IMR-90 (cell line): ENCODE measurements at regions not wholly inside any gene's neighbourhood (a gene's known extent, or its start where the extent isn't known, plus 50 kb on each side); places are given as distances from the start of the nearest gene placed in this dataset.

ENCODE experiments used
- ATAC-seq: fragments of 200-7000 bp; cut with Tn5 transposase; 2 replicates; pipeline ENCODE4 v1.9.1; 2020; ENCODE audit warnings: low read depth, mild to moderate bottlenecking, moderate library complexity
- BruUV-seq: library from RNA; stranded (reverse); fragments of 400-500 nt; replicated peaks from 2 replicates; lab custom pipeline; 2021; lab: Mats Ljungman, UMichigan
- CTCF ChIA-PET: fragments of 300-600 bp; formaldehyde crosslinking; extraction: SDS; loops from one replicate; lab custom pipeline; 2021; ENCODE audit warnings: antibody characterized with exemption; lab: Yijun Ruan, JAX
- POLR2A ChIA-PET: fragments of 300-600 bp; sonication (Branson Sonifier 250); formaldehyde crosslinking; loops from one replicate; lab custom pipeline; 2022; ENCODE audit warnings: antibody characterized with exemption; ENCODE audit not compliant: unreplicated experiment; lab: Charles Lee
- DNase-seq: peaks from one replicate; pipeline ENCODE4 v3.0.0; 2013
- H2AFZ ChIP-seq: replicated peaks from 2 replicates; pipeline ENCODE3; 2013; ENCODE audit warnings: low read length, mild to moderate bottlenecking; ENCODE audit not compliant: poor library complexity
- H2AK5ac ChIP-seq: 2 replicates; pipeline ENCODE4 v1.6.1; 2013; ENCODE audit warnings: low read depth, low read length, inconsistent platforms
- H2AK9ac ChIP-seq: replicated peaks from 2 replicates; pipeline ENCODE3; 2013; ENCODE audit warnings: mild to moderate bottlenecking, low read depth, low read length, moderate library complexity; ENCODE audit not compliant: poor library complexity
- H2BK120ac ChIP-seq: 2 replicates; pipeline ENCODE4 v1.6.1; 2013; ENCODE audit warnings: low read depth, low read length, inconsistent platforms
- H2BK15ac ChIP-seq: 3 replicates; pipeline ENCODE4 v1.6.1; 2013; ENCODE audit warnings: low read depth, low read length, inconsistent platforms
- H2BK20ac ChIP-seq: 2 replicates; pipeline ENCODE4 v1.6.1; 2013; ENCODE audit warnings: low read depth, mild to moderate bottlenecking, inconsistent platforms, low read length, moderate library complexity
- H2BK5ac ChIP-seq: 2 replicates; pipeline ENCODE4 v1.6.1; 2013; ENCODE audit warnings: mild to moderate bottlenecking, low read depth, low read length, inconsistent platforms; ENCODE audit not compliant: poor library complexity, severe bottlenecking
- H3K14ac ChIP-seq: replicated peaks from 2 replicates; pipeline ENCODE4 v1.6.1; 2013; ENCODE audit warnings: low read depth, low read length, inconsistent platforms
- H3K18ac ChIP-seq: 2 replicates; pipeline ENCODE4 v1.6.1; 2013; ENCODE audit warnings: low read depth, low read length, control low read depth
- H3K23ac ChIP-seq: 2 replicates; pipeline ENCODE4 v1.6.1; 2013; ENCODE audit warnings: low read depth, low read length, inconsistent platforms
- H3K27ac ChIP-seq: 2 replicates; pipeline ENCODE4 v1.5.1; 2013; ENCODE audit warnings: mild to moderate bottlenecking, control low read depth, low read length; ENCODE audit not compliant: insufficient read depth
- H3K27me3 ChIP-seq: 2 replicates; pipeline ENCODE4 v1.6.1; 2013; ENCODE audit warnings: low read length; ENCODE audit not compliant: control insufficient read depth, insufficient read depth
- H3K36me3 ChIP-seq: 2 replicates; pipeline ENCODE4 v1.6.1; 2013; ENCODE audit warnings: low read length, mixed read lengths; ENCODE audit not compliant: control insufficient read depth, insufficient read depth
- H3K4ac ChIP-seq: 2 replicates; pipeline ENCODE4 v1.6.1; 2013; ENCODE audit warnings: low read depth, low read length, inconsistent platforms
- H3K4me1 ChIP-seq: 2 replicates; pipeline ENCODE4 v1.6.1; 2013; ENCODE audit warnings: low read length, mixed read lengths; ENCODE audit not compliant: control insufficient read depth, insufficient read depth
- H3K4me2 ChIP-seq: 2 replicates; pipeline ENCODE4 v1.6.1; 2013; ENCODE audit warnings: low read depth, mild to moderate bottlenecking, control low read depth, low read length, moderate library complexity
- H3K4me3 ChIP-seq: 2 replicates; pipeline ENCODE4 v1.5.1; 2013; ENCODE audit warnings: low read depth, mild to moderate bottlenecking, control low read depth, low read length, moderate library complexity; ENCODE audit not compliant: insufficient read depth
- H3K56ac ChIP-seq: 2 replicates; pipeline ENCODE4 v1.6.1; 2013; ENCODE audit warnings: low read length, inconsistent platforms; ENCODE audit not compliant: insufficient read depth; ENCODE audit errors: extremely low read depth
- H3K79me1 ChIP-seq, 2 experiments: 2 replicates each; pipeline ENCODE4 v1.6.1; 2013; ENCODE audit warnings: low read length in 2 of 2, inconsistent platforms in 1 of 2, low read depth in 1 of 2
- H3K9ac ChIP-seq: 2 replicates; pipeline ENCODE4 v1.6.1; 2013; ENCODE audit warnings: low read depth, low read length, control low read depth
- H3K9me1 ChIP-seq: 2 replicates; pipeline ENCODE4 v1.6.1; 2013; ENCODE audit warnings: low read length, inconsistent platforms; ENCODE audit not compliant: insufficient read depth
- H3K9me3 ChIP-seq: 2 replicates; pipeline ENCODE4 v1.6.1; 2013; ENCODE audit warnings: low read length; ENCODE audit not compliant: control insufficient read depth, insufficient read depth
- H4K20me1 ChIP-seq: 2 replicates; pipeline ENCODE4 v1.6.1; 2013; ENCODE audit warnings: low read length, inconsistent platforms; ENCODE audit not compliant: insufficient read depth
- H4K5ac ChIP-seq: 2 replicates; pipeline ENCODE4 v1.6.1; 2013; ENCODE audit warnings: mild to moderate bottlenecking, low read depth, low read length, control low read depth
- H4K8ac ChIP-seq, 2 experiments: 2 replicates each; pipeline ENCODE4 v1.6.1; 2013; ENCODE audit warnings: low read depth in 2 of 2, low read length in 2 of 2, control low read depth in 1 of 2, inconsistent platforms in 1 of 2
- H4K91ac ChIP-seq: 2 replicates; pipeline ENCODE4 v1.6.1; 2013; ENCODE audit warnings: low read depth, low read length, inconsistent platforms; ENCODE audit not compliant: insufficient read depth
- FOS ChIP-seq: fragments of 150-350 bp; IDR thresholded peaks from 2 replicates; pipeline ENCODE4 v1.6.1; 2016; ENCODE audit warnings: low read depth, low read length
- MAZ ChIP-seq: IDR thresholded peaks from 2 replicates; pipeline ENCODE4 v1.6.1; 2012; ENCODE audit warnings: low read depth, mild to moderate bottlenecking, low read length, improper control_type of control experiment, moderate library complexity, borderline replicate concordance
- WGBS, 2 experiments: methylation state at CpG; one replicate each; pipeline versions ENCODE4 v1.1.5 to v1.1.7; 2013; ENCODE audit warnings: missing lambda C conversion rate in 2 of 2; ENCODE audit not compliant: insufficient read length in 1 of 2; ENCODE audit errors: extremely low coverage in 2 of 2; 5-methylcytosine and 5-hydroxymethylcytosine counted together
- dilution Hi-C: fragments of 300-500 bp; cut with HindIII; formaldehyde crosslinking; loops from one replicate; pipeline ENCODE4 v1.14.3; 2018; ENCODE audit warnings: low sequenced_read_pairs; ENCODE audit not compliant: unreplicated experiment
- in situ Hi-C: fragments of 300-500 bp; cut with MboI; formaldehyde crosslinking; loops from 3 replicates; pipeline ENCODE4 v1.14.3; 2019; ENCODE audit warnings: low sequenced_read_pairs, inconsistent platforms, mixed read lengths
- intact Hi-C: fragments of 100-400 bp; cut with micrococcal nuclease; formaldehyde crosslinking; loops from 2 replicates; pipeline ENCODE4 v1.10.0; 2022

- Histone ChIP-seq H2BK15ac (no peak overlapping the region), H3K9me3 (no peaks in the 10 kb centered on the region), H3K14ac (no peak overlapping the region), H2AFZ (no peak overlapping the region), H3K27me3 (no peaks in the 10 kb centered on the region), H3K4me3 (no peak overlapping the region), H3K4me1 (no peaks in the 10 kb centered on the region), H3K18ac (no peak overlapping the region), H2BK5ac (no peak overlapping the region), H3K56ac (no peak overlapping the region), H3K4me2 (peak overlapping the region; percentile 28; the same call in 1 of the 2 replicates), H3K36me3 (no peaks in the 10 kb centered on the region), H2AK5ac (no peak overlapping the region), H4K20me1 (no peaks in the 10 kb centered on the region), H3K79me1 (no peaks in the 10 kb centered on the region), H3K27ac (no peak overlapping the region), H3K4ac (no peak overlapping the region), H3K9me1 (no peaks in the 10 kb centered on the region), H4K91ac (0 out of 2 replicates have a peak overlapping the region, but pooled peaks have one; percentile 32), H3K9ac (no peak overlapping the region), H4K8ac (no peak overlapping the region), H2BK20ac (0 out of 2 replicates have a peak overlapping the region, but pooled peaks have one; percentile 39), H2AK9ac (no peak overlapping the region), H3K23ac (no peak overlapping the region; the same call in 1 of the 2 replicates), H2BK120ac (no peak overlapping the region), H4K5ac (no peak overlapping the region)
- DNase-seq (peak; percentile 42), ATAC-seq (peak; percentile 67)
- BruUV-seq, result no TSS peak
- dilution Hi-C loops, result no loop called here
- no CpG with 5 or more reads among the region's 2 CpGs for WGBS, 2 experiments
- CTCF ChIA-PET, result no interaction called here
- in situ Hi-C loops, result no loop called here
- intact Hi-C loops, result no loop called here
- TF ChIP-seq MAZ, result 0 out of 2 replicates have a peak, but pooled peaks have one; percentile 11
- no peak for TF ChIP-seq FOS
- POLR2A ChIA-PET, result no interaction called here
These were observed 442.4 kb upstream of the MGAT4C start for GRCh38 chr12:86698641-86698980.
